Body of pancreas (tissue), 4 donors: ENCODE measurements at regions not wholly inside any gene's neighbourhood (a gene's known extent, or its start where the extent isn't known, plus 50 kb on each side); places are given as distances from the start of the nearest gene placed in this dataset.
A peak's percentile ranks its signal among the peaks of the same experiment; 100 is the strongest.

Experiments
- ATAC-seq: fragments of 150-250 bp; one replicate; pipeline ENCODE4 v1.9.1; 2016
- DNase-seq, 4 donors: peaks; one replicate each; pipeline ENCODE4 v3.0.0-alpha.2; 2019
- H3K27ac ChIP-seq, 4 donors: fragments of 200-600 bp; sonication (generic); 1 replicate in 3 of 4; 2 replicates in 1 of 4; pipeline versions ENCODE4 v1.5.1 to v1.6.1; 2016 to 2019; ENCODE audit warnings: mild to moderate bottlenecking in 1 of 4, mixed read lengths in 1 of 4, moderate library complexity in 1 of 4
- H3K27me3 ChIP-seq, 2 donors: fragments of 200-600 bp; sonication (generic); one replicate each; pipeline ENCODE4 v1.6.0; 2016; ENCODE audit warnings: mild to moderate bottlenecking in 1 of 2
- H3K36me3 ChIP-seq, 2 donors: fragments of 200-600 bp; sonication (generic); replicated peaks in 1 of 2; 2 replicates each; pipeline ENCODE4 v1.5.1; 2016; ENCODE audit warnings: low read depth in 2 of 2; ENCODE audit not compliant: insufficient read depth in 1 of 2
- H3K4me1 ChIP-seq: fragments of 200-600 bp; sonication (generic); one replicate; pipeline ENCODE4 v1.6.0; 2016
- H3K4me3 ChIP-seq, 2 donors: fragments of 200-600 bp; sonication (generic); 1 replicate in 1 of 2; 2 replicates in 1 of 2; pipeline ENCODE4 v1.5.1; 2016 to 2019
- H3K9me3 ChIP-seq, 3 donors: fragments of 200-600 bp; sonication (generic); 1 replicate in 2 of 3; 2 replicates in 1 of 3; pipeline ENCODE4 v1.5.1; 2016
- CTCF ChIP-seq, 7 experiments: fragments of 450-650 bp in 4 of 7; fragments of 200-600 bp in 3 of 7; sonication (generic) in 3 of 7; IDR thresholded peaks; one replicate each; pipeline ENCODE4 v1.5.1; 2016 to 2019; ENCODE audit warnings: antibody characterized with exemption in 7 of 7
- POLR2A ChIP-seq, 3 donors: fragments of 450-650 bp; IDR thresholded peaks; one replicate each; pipeline ENCODE4 v1.6.1; 2016; ENCODE audit warnings: antibody characterized with exemption in 3 of 3, mild to moderate bottlenecking in 2 of 3
- WGBS, 2 donors: methylation state at CpG; one replicate each; pipeline ENCODE4 v1.1.5; 2017; 5-methylcytosine and 5-hydroxymethylcytosine counted together
- intact Hi-C: fragments of 100-400 bp; cut with DNase I; formaldehyde crosslinking; loops from one replicate; pipeline ENCODE4 v1.15.1; 2023

DNA sequence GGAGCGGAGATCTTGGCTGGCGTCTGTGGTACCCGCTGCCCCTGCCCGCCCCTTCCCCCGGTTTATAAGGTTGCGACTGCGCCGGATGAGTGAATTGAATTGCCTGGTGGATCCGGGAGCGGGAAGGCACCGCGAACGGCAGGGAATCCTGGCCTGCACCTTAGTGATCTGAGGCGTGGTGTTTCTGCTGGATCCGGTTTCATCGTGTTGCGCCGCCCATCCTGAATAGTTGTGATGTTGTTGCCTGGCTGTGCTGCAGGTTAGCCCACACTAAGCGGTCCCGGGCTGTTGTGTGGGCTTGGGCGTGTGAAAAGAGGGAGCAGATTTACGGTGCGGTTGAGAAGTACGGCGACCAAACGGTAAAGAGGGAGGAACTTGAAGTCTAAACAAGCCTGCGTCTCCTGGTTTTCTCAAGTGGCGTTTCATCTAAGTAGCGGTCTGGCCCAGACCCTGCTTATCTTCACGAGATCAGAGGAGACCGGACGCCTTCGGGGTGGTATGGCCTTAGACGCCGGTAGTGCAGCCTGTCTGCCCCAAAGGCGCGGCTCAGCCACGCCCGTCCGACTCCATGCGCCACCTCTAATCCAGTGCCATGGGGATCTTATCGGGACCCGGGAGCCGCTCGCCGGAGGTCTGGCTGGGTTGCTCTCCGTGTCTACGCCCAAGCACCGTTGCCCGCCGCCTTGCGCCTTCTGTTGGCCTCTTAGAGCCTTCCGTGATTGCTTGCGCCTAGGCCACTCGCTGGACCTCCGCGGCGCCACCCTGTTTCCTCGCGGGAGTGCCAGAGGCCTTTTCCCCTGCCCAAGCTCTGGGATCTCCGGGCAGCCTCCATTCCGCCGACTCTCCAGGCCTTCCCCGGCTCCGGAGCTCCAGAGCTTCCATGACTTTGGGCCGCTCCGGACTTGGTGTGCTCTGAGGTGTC lies 87.5 kb upstream of the RHOU start:
- Histone ChIP-seq H3K27ac (no peak overlapping the region), H3K9me3 (no peaks in the 10 kb centered on the region), H3K36me3 (no peaks in the 10 kb centered on the region), H3K27me3 (peaks cover 0 to 27% of the 10 kb centered on the region in 2 donors), H3K4me1 (peaks cover 19% of the 10 kb centered on the region), H3K4me3 (no peak overlapping the region)
- intact Hi-C loops, result no loop called here
- whole genome bisulfite sequencing, 2 donors, result 2 to 8% methylated on average over 15 to 67 of the region's 67 CpGs
- ATAC-seq (peak; percentile 75), DNase-seq (peak; percentile 36 to 61 (median 50))
- TF ChIP-seq CTCF (IDR thresholded peaks at IDR 0.05) (no peak), POLR2A (IDR thresholded peaks at IDR 0.05) (no peak)

DNA sequence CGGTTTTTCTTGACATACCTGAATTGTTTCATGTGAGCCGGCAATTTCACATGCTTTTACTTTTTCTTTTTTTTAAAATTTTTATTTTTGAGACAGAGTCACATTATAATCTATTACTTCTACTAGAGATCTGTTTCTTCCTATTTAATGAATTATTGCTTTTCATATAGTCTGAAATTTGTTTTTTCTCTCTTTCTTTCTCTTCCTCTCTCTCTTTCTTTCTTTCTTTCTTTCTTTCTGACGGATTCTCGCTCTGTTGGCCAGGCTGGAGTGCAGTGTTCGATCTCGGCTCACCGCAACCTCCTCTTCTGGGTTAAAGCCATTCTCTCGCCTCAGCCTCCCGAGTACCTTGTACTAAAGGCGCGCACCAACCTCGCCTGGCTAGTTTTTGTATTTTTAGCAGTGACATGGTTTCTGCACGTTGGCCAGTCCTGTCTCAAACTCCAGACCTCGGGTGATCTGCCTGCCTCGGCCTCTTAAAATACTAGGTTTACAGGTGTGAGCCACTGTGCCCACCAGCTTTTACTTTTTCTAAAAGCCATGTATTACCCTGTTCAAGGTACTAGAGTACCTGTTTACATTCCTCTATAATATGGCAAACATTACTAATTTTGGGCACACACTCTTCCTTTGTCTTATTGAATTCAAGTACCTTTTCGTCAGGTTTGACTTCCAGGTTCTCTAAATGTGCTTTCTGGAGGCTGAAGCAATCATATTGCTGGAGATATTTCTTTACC lies 86.5 kb upstream of the RHOU start:
- 47 to 64% methylated on average over 16 of the region's 16 CpGs for WGBS, 2 donors
- intact Hi-C loops, result no loop called here

DNA sequence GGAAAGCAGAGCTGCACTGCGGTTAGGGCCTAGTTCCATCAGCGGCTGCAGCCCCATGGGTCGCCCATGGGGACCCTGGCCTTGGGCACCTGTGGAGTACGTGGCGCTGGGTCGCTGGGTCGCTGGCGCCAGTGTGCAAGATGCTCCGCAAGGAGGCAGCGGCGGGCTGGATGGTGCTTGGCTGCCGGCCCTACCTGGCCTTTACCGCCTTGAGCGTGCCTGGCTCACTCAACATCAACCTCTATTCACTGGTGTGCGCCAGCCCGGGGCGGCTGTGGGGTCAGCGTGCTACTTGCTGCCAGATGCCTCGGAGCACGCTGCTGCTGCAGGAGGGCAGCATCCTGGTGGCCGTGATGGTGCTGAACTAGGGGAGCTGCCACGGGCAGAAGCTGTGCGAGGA lies 85.1 kb upstream of the RHOU start:
- DNase-seq (peak in 1 of 4 donors; percentile 20), ATAC-seq (no peak)
- Histone ChIP-seq H3K4me1 (peaks cover 19% of the 10 kb centered on the region), H3K9me3 (no peaks in the 10 kb centered on the region), H3K4me3 (no peak overlapping the region), H3K27me3 (peaks cover 0 to 34% of the 10 kb centered on the region in 2 donors), H3K27ac (no peak overlapping the region), H3K36me3 (no peaks in the 10 kb centered on the region)
- TF ChIP-seq POLR2A (IDR thresholded peaks at IDR 0.05), result no peak
- TF ChIP-seq CTCF (IDR thresholded peaks at IDR 0.05), result no peak
- intact Hi-C loops, result no loop called here
- WGBS, 2 donors, result 27 to 42% methylated on average over 9 to 23 of the region's 23 CpGs

More for the DNA sequence above, 86.5 kb upstream of the RHOU start:
- H3K27me3 ChIP-seq, result peaks cover 0 to 31% of the 10 kb centered on the region in 2 donors
- H3K36me3 ChIP-seq, result no peaks in the 10 kb centered on the region
- TF ChIP-seq POLR2A (IDR thresholded peaks at IDR 0.05) (no peak), CTCF (IDR thresholded peaks at IDR 0.05) (no peak)
- H3K27ac ChIP-seq, result no peak overlapping the region
- ATAC-seq (no peak), DNase-seq (no peak)
- no peak overlapping the region for H3K4me3 ChIP-seq
- H3K4me1 ChIP-seq, result peaks cover 19% of the 10 kb centered on the region
- no peaks in the 10 kb centered on the region for H3K9me3 ChIP-seq

- TF ChIP-seq POLR2A (IDR thresholded peaks at IDR 0.05) (no peak), CTCF (IDR thresholded peaks at IDR 0.05) (no peak)
- no peak overlapping the region for H3K4me3 ChIP-seq
- DNase-seq (no peak), ATAC-seq (no peak)
- peaks cover 19% of the 10 kb centered on the region for H3K4me1 ChIP-seq
- WGBS, 2 donors, result 77% methylated on average over 1 of the region's 1 CpG; no CpG with 5 or more reads in 1 of the 2 donors
- H3K36me3 ChIP-seq, result no peaks in the 10 kb centered on the region
- no peak overlapping the region for H3K27ac ChIP-seq
- H3K27me3 ChIP-seq, result peaks cover 0 to 34% of the 10 kb centered on the region in 2 donors
- H3K9me3 ChIP-seq, result no peaks in the 10 kb centered on the region
- intact Hi-C loops, result no loop called here
These were observed 84.3 kb upstream of the RHOU start for GRCh38 chr1:228650946-228651345.
